Sigmoid colon (tissue), 6 donors: ENCODE measurements at regions not wholly inside any gene's neighbourhood (a gene's known extent, or its start where the extent isn't known, plus 50 kb on each side); places are given as distances from the start of the nearest gene placed in this dataset.

Experiments
- DNase-seq: peaks from one replicate; pipeline ENCODE4 v3.0.0-alpha.2; 2019
- H3K27ac ChIP-seq, 4 donors: fragments of 200-600 bp; sonication (generic); one replicate each; pipeline ENCODE4 v1.5.1; 2016 to 2019; ENCODE audit warnings: mild to moderate bottlenecking in 1 of 4
- H3K27me3 ChIP-seq, 3 donors: fragments of 200-600 bp; sonication (generic); one replicate each; pipeline ENCODE4 v1.5.1; 2019; ENCODE audit warnings: mild to moderate bottlenecking in 1 of 3
- H3K36me3 ChIP-seq, 4 donors: fragments of 200-600 bp; sonication (generic); one replicate each; pipeline ENCODE4 v1.5.1; 2016 to 2019
- H3K4me1 ChIP-seq, 4 donors: fragments of 200-600 bp; sonication (generic); one replicate each; pipeline ENCODE4 v1.5.1; 2017 to 2019
- H3K4me3 ChIP-seq, 4 donors: fragments of 200-600 bp; sonication (generic); one replicate each; pipeline ENCODE4 v1.5.1; 2017 to 2019; ENCODE audit warnings: mild to moderate bottlenecking in 2 of 4, moderate library complexity in 1 of 4
- H3K9me3 ChIP-seq, 4 donors: fragments of 200-600 bp in 3 of 4; sonication (generic) in 3 of 4; one replicate each; pipeline versions ENCODE4 v1.5.1 to v1.6.1; 2013 to 2019
- CTCF ChIP-seq, 4 experiments: fragments of 450-650 bp in 3 of 4; fragments of 200-600 bp in 1 of 4; IDR thresholded peaks; one replicate each; pipeline ENCODE4 v1.5.1; 2016 to 2019; ENCODE audit warnings: antibody characterized with exemption in 4 of 4, mild to moderate bottlenecking in 3 of 4, moderate library complexity in 2 of 4
- EP300 ChIP-seq, 4 donors: sonication (generic); formaldehyde crosslinking; IDR thresholded peaks; one replicate each; pipeline ENCODE4 v1.6.1; 2017; ENCODE audit warnings: antibody characterized with exemption in 4 of 4
- POLR2A ChIP-seq, 2 donors: fragments of 450-650 bp; IDR thresholded peaks; one replicate each; pipeline ENCODE4 v1.6.1; 2016; ENCODE audit warnings: antibody characterized with exemption in 2 of 2, mild to moderate bottlenecking in 2 of 2, moderate library complexity in 2 of 2
- POLR2AphosphoS5 ChIP-seq, 4 donors: sonication (generic); formaldehyde crosslinking; IDR thresholded peaks; one replicate each; pipeline ENCODE4 v1.6.1; 2017; ENCODE audit warnings: antibody characterized with exemption in 4 of 4
- WGBS, 2 donors: extraction: QIAGEN DNeasy Blood & Tissue Kit; methylation state at CpG; one replicate each; pipeline ENCODE4 v1.1.7; 2013; 5-methylcytosine and 5-hydroxymethylcytosine counted together
- intact Hi-C: fragments of 100-400 bp; cut with DNase I; formaldehyde crosslinking; loops from one replicate; pipeline ENCODE4 v1.15.1; 2023
- donor health status: healthy with polysubstance abuse.
- donor health status: healthy.

DNA sequence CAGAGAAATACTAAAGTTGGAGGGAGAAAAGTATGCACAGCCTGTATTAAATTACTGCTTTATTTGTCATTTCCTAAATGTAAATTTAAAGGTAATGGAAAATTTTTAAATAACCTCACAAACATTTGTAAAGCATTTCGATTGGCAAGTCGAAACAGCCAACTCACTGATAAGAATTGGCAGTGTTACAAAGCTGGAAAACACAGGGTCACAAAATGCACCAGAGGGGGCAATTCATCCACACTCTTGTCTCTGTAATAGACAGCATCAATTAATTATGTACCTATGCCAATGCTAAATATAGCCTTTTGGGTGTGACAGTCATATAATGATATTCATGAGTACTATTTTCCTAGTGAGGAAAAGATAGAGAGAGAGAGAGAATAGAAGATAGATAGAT lies 140.6 kb upstream of the PRLR start:
- TF ChIP-seq CTCF (IDR thresholded peaks at IDR 0.05) (no peak), POLR2AphosphoS5 (IDR thresholded peaks at IDR 0.05) (no peak), EP300 (IDR thresholded peaks at IDR 0.05) (no peak), POLR2A (IDR thresholded peaks at IDR 0.05) (no peak)
- Histone ChIP-seq H3K4me3 (no peak overlapping the region), H3K27ac (no peak overlapping the region), H3K36me3 (no peaks in the 10 kb centered on the region), H3K4me1 (no peaks in the 10 kb centered on the region), H3K9me3 (no peaks in the 10 kb centered on the region), H3K27me3 (no peaks in the 10 kb centered on the region)
- 25 to 70% methylated on average over 2 of the region's 2 CpGs for WGBS, 2 donors
- no peak for DNase-seq
- intact Hi-C loops: no loop called here

DNA sequence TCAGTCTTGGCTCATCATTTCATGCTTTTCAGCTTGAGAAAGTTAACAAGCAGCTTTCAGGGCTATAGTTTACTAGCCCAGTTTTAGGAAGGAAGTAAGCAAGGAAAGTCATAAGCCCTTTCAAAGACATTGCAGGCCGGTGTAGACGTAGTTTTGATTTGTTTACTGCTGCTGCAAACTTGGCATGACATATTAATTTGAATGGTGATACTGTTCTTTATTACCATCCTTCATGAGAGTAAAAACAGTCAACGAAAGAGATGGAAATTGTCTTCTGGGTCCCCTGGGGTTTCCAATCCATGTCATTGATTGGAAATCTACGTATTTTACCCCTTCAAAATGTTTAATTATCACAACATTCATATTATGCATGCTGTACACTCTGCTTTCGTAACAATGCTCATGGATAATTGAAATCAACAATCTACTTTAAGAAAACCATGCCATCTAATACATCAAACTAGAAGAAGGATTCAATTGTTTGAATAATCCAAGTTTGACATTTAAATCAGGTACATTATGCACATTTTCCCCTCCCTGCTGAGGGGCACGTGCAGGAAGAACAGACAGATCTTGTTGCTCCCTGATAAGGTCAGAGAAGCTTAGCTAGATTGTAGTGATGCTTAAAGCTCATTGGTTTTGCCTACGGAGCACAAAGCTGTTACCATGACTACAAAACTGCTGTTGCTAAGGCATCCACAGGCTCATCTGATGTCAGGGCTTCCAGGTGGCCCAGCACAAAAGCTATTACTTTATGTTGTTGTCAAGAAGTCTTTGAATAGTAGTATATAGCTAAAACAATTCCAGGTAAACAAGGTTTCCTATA lies 139.9 kb upstream of the PRLR start:
- 52 to 55% methylated on average over 7 of the region's 7 CpGs for WGBS, 2 donors
- TF ChIP-seq POLR2AphosphoS5 (IDR thresholded peaks at IDR 0.05) (no peak), POLR2A (IDR thresholded peaks at IDR 0.05) (no peak), EP300 (IDR thresholded peaks at IDR 0.05) (no peak)
- intact Hi-C loops: no loop called here

DNA sequence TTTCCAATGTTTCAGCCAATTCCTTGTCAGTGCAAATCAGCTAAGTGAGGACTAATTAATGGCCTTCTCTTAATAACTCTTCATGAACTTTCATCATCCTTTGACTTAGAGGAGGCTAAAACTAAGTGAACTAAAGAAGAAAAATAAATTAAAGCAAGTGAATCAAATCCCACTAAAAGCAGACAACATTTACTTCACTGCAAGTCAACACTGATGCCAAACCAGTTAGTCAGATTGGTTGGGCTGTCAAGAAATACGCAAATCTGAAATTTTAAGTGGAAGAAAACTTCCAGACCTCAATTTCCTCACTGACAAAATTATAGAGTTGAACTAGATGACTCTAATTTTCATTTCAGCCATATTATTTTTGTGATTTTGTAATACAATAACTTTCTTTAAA lies 137.2 kb upstream of the PRLR start:
- intact Hi-C loops: no loop called here
- no peaks in the 10 kb centered on the region for H3K36me3 ChIP-seq
- no peaks in the 10 kb centered on the region for H3K9me3 ChIP-seq
- no peaks in the 10 kb centered on the region for H3K4me1 ChIP-seq
- no peak for TF ChIP-seq POLR2A (IDR thresholded peaks at IDR 0.05)
- TF ChIP-seq POLR2AphosphoS5 (IDR thresholded peaks at IDR 0.05): no peak
- no peak for TF ChIP-seq EP300 (IDR thresholded peaks at IDR 0.05)
- no peak for TF ChIP-seq CTCF (IDR thresholded peaks at IDR 0.05)
- H3K27me3 ChIP-seq: no peaks in the 10 kb centered on the region
- no peak for DNase-seq
- WGBS, 2 donors: 84 to 95% methylated on average over 1 of the region's 1 CpG
- no peak overlapping the region for H3K27ac ChIP-seq
- H3K4me3 ChIP-seq: no peak overlapping the region

More for the DNA sequence above, 139.9 kb upstream of the PRLR start:
- Histone ChIP-seq H3K27me3 (no peaks in the 10 kb centered on the region), H3K4me3 (no peak overlapping the region), H3K9me3 (no peaks in the 10 kb centered on the region), H3K4me1 (no peaks in the 10 kb centered on the region), H3K27ac (no peak overlapping the region), H3K36me3 (no peaks in the 10 kb centered on the region)
- DNase-seq: no peak

DNA sequence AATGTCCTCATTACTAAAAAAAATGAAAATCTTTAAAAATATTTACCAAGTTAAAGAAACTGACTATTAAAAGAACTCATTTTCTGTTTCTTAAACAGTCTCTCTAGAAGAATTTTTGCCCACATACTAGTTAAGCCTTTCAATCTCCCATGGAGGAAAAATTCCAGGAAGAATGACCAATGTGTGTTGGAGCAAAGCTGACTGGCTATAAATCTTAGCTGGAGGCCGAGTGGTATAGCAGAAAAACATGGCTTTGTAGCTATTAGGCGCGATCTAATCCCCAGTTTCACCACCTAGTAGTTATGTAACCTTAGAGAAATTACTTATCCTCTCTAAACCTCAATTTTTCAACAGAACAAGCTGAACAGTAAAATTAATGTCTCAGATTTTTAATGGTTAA lies 135.5 kb upstream of the PRLR start:
- 56 to 89% methylated on average over 3 of the region's 3 CpGs for WGBS, 2 donors

GRCh38 chr5:35364350-35364749 lies 134.1 kb upstream of the PRLR start:
- Histone ChIP-seq H3K36me3 (no peaks in the 10 kb centered on the region), H3K9me3 (no peaks in the 10 kb centered on the region), H3K27ac (no peak overlapping the region), H3K4me3 (no peak overlapping the region), H3K27me3 (no peaks in the 10 kb centered on the region), H3K4me1 (no peaks in the 10 kb centered on the region)
- intact Hi-C loops: no loop called here
- TF ChIP-seq EP300 (IDR thresholded peaks at IDR 0.05) (no peak), POLR2AphosphoS5 (IDR thresholded peaks at IDR 0.05) (no peak), CTCF (IDR thresholded peaks at IDR 0.05) (no peak), POLR2A (IDR thresholded peaks at IDR 0.05) (no peak)
- WGBS, 2 donors: 80 to 84% methylated on average over 2 of the region's 2 CpGs
- DNase-seq: no peak

More for the DNA sequence above, 135.5 kb upstream of the PRLR start:
- DNase-seq: no peak
- H3K4me3 ChIP-seq: no peak overlapping the region
- H3K36me3 ChIP-seq: no peaks in the 10 kb centered on the region
- TF ChIP-seq EP300 (IDR thresholded peaks at IDR 0.05) (no peak), POLR2AphosphoS5 (IDR thresholded peaks at IDR 0.05) (no peak), POLR2A (IDR thresholded peaks at IDR 0.05) (no peak), CTCF (IDR thresholded peaks at IDR 0.05) (no peak)
- H3K27me3 ChIP-seq: no peaks in the 10 kb centered on the region
- H3K4me1 ChIP-seq: no peaks in the 10 kb centered on the region
- intact Hi-C loops: no loop called here
- H3K27ac ChIP-seq: no peak overlapping the region
- no peaks in the 10 kb centered on the region for H3K9me3 ChIP-seq
